GM18870 (cell line): ENCODE measurements at regions not wholly inside any gene's neighbourhood (a gene's known extent, or its start where the extent isn't known, plus 50 kb on each side); places are given as distances from the start of the nearest gene placed in this dataset.
A peak's percentile ranks its signal among the peaks of the same experiment; 100 is the strongest.
"Not testable (repeated sequence)": the region's sequence is repeated elsewhere in the genome, so short reads cannot be mapped to it uniquely, and the experiment has no call there.

Experiments used
- ATAC-seq: cut with Tn5 transposase; IDR thresholded peaks from one replicate; pipeline ENCODE4 v1.9.1; 2021; ENCODE audit warnings: moderate library complexity; ENCODE audit not compliant: unreplicated experiment

DNA sequence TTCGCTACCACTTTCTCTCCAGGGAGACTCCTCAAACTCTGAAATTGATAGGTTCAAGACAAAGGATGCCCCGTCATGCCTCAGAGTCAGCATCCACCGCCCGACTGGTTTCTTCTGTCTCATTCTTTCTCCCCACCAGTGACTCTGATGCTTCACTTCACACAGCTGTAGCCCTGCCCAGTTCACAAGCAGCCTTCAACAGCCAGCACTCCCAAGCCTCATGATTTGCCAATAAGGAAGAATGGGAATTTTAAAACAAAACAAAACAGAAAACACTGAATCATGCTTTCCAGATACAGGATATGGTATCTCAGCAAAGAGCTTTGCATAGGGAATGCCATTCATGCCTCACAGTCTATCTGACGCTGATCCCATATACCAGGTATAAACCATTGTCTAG is 371.2 kb upstream of the RORB start:
- no peak for ATAC-seq

DNA sequence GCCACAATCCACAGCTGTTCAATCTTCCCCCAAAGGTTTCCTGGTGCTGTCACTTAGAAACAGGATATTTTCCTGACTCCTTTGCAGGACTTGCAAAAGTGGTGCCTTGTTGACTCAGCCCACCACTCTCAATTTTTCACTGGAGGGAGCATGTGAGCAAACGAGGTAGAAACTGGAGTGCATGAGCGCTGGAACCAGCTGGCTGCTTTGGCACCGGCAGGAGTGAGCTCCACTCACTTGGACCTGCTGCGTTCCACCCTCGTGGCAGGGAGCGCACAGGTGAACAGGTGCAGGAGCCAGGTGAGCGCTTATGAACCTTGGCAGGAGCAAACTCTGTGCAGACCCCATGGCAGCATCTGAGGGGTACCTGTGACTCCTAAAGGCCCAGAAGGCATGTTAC is 364.1 kb upstream of the RORB start:
- ATAC-seq = no peak

DNA sequence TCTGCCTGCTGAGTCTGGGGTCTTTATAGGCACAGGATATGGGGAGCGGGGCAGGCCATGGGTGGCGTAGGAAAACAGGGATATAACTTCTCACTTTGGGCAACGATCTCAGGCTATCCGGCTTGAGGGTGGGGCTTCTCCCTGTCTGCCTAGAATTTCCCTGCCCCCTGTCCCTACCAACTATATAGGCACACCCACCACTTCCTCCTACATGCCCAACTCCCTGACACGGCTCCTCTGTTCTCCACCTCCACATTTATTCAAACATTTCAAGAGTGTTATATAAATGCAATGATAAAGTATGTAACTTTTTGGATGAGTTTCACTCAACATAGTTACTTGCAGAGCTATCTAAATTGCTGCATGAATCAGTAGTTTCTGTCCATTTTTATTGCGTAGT is 363.2 kb upstream of the RORB start:
- ATAC-seq = no peak

DNA sequence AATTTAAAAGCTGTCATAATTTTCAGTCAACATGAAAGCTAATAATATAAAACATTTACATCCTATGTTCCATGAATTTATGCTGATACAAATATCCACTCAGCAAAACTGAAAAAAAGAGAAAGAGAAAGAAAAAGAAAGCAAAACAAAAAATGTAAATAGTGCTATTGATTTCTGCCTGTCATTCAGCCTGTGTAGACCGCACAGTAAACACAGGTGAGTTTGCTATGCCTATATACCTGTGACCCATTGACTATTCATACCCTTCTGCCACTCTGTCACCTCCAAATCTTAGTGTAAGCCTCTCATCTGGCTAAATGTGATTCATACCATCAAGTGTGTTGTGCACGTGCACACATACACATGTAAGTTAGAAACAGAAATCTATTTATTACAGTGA is 359.0 kb upstream of the RORB start:
- no peak for ATAC-seq

DNA sequence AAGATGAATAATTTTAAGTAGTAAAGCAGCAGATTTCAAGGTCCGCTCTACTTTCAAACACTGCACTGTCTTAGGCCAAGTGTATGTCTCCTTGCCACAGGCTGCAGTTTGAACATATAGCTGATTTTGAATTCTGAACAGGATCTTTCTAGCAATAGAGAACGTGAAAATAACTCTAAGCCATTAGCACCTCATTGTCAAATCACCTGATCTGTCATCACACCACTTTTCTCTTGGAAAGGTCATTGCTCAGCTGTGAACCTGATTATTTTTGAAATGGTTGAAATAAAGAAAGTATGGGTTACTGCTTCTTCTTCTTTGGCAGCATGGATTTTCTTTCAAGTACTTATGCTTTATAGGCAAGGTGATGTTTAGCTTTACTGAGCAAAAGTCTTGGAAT is 357.0 kb upstream of the RORB start:
- no peak for ATAC-seq

DNA sequence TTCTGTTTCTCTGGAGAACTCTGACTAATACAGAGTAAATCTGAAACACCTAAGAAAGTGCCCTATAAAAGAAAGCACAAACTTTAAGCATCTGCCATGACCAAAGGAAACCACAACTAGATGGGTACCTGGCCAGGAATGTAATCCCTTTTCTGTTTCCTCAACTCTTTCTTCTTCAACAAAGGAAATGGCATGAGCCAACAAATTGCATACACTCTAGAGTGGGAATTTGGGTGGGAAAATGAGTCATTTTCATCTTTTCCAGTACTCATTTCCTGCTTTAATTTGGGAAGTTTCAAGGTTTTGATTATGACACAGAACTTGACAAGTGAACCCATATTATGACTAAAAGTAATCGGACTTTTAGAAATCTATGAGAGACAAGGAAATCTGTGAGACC is 349.2 kb upstream of the RORB start:
- no peak for ATAC-seq

DNA sequence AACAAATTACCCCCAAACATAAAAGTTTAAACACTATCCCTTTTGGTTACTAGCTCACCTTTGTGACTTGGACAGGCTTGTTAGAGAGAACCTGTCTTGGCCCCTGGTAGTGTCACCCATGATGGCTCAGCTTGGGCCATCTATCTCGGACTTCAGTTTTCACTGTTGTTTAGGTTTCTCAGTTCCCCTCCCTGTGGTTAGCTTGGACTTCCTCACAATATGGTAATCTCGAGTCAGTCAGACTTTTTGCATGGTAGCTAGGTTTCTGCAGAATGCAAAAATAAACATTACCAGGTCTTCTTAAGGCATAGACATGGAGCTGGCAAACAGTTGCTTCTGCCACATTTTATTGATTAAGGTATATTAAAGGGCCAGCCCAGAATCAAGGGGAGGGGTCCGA is 324.3 kb upstream of the RORB start:
- peak; percentile 100 for ATAC-seq

DNA sequence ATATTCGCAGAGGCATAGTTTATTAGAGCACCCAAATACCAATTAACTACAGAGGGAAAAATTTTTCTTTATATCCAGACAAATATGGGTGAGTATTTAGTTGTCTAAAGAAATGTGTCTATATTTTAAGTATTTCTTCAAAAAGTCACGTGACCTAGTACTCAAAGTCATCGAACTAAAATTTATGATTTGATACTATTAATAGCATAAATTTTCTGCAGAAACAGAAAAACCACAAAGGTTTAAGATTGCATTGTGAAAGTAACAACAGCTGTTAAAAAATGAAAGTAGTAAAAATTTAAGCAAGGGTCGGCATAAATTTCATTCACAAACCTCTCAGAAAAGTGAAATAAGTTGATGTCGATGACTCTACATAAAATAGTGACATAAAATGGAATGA is 323.9 kb upstream of the RORB start:
- peak; percentile 19 for ATAC-seq

DNA sequence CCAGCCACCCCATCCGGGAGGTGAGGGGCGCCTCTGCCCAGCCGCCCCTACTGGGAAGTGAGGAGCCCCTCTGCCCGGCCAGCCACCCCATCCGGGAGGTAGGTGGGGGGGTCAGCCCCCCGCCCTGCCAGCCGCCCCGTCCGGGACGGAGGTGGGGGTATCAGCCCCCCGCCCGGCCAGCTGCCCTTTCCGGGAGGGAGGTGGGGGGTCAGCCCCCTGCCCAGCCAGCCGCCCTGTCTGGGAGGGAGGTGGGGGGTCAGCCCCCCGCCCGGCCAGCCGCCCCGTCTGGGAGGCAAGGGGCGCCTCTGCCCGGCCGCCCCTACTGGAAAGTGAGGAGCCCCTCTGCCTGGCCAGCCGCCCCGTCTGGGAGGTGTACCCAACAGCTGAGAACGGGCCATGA is 299.4 kb upstream of the RORB start:
- not testable (repeated sequence) for ATAC-seq

DNA sequence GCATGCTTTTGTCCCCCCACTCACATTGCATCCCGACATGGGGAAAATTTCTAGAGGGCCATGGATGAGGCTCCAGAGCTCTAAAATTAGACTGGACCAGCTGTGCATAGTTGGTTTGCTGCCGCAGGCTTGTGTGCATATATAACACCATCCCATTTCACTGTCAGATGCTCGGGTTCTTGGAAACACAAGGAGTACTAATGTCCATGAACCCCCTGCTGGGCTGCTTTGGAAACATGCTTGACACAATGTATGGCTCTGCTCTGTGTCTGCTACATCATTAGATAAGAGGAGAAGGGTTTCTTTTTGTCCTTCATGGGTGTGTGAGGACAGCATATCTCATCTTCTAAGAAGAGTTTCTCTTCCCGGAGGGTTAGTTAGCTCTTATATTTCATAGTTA is 292.1 kb upstream of the RORB start:
- no peak for ATAC-seq

DNA sequence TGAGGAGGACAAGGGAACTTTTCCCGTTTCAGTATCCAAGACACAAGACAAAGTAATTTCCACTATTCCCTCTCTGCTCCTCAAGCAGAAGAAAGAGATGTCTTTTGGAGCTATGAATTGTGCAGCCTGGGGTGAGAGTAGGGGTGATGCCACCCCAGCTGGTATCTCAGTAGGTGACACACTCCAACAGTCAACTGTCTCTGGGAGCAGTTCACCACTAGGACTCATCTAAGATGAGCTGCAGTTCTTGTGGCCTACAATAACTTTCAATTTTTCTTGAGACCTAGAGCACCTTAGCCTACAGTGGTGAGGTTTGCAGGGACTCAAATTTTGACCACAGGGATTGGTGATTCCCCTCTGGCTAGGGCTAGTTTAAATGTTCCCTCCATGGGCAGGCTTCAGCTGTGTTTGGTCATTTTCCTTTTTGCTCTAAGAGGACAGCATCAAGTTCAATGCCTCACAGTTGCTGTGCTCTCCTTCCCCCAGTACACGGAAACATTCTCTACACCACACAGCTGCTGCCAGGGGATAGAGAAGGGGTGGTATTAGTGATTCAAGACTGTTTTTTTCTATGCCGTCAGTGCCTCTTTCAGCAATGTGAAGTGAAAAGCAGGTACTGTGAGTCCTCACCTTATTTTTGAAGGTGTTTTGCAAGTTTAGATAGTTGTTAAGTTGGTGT is 278.6 kb upstream of the RORB start:
- no peak for ATAC-seq

DNA sequence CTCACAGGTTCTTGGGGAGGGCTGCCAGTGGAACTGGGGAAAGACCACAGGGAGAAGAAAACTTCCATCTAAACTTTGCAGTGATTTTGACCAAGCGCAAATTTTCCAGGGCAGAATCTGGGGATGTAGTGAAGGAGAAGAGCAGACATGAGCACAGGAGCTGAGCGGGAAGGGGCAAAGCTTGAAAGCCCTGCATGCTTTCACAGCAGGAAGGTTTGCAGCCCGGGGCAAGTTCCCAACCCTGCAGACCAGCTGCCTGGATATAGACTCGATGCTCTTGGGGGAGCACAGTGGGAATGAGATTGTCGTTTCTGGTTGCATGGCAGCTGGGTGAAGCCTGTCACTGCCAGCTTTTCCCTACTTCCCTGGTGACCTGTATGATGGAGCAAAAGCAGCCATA is 276.8 kb upstream of the RORB start:
- no peak for ATAC-seq

DNA sequence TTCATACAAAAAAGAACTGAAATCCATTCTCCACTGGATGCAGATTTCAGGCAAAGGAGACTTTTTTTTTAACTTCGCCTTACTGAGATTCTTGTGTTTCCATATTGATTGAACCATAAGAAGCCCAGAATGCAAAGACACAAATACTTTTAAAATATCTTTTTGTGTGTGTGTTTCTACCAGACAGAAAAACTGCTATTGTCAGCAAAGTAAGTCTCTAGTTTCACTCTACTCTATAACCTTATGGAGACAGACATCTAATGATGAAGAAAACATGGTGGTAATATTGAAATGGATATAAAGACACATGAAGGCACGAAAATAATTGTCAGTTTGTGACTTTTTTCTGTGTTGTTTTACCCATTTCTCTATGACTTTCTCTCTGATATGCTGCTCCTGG is 260.3 kb upstream of the RORB start:
- ATAC-seq = no peak

DNA sequence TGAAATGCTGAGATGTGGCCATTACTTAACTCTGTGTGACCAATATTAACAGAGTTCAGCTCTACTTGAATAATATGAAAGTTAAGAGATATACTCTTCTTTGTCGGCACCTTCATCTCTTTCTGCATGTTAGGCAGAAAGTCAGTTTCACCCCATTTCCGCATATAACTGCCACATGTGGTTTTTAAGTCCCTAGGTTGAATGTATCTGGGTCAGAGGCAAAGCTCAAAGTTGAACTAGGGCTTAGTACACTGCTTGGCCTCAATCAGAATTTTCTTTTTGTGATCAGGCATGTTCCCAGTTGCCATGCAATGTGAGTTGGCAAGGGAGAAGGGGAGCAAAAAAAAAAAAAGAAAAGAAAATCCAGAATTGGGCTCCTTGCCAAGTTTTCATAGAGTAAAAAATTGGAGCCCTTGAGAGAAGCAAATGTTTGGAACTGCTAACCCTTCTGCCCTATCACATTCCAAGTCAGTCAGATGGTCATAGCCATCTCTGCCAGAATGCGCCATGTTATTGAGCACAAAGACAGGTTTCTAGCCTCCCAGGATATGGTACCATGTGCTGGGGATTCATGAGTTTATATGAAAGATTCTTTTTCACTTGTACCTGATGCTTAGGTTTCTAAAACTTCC is 251.2 kb upstream of the RORB start:
- no peak for ATAC-seq

DNA sequence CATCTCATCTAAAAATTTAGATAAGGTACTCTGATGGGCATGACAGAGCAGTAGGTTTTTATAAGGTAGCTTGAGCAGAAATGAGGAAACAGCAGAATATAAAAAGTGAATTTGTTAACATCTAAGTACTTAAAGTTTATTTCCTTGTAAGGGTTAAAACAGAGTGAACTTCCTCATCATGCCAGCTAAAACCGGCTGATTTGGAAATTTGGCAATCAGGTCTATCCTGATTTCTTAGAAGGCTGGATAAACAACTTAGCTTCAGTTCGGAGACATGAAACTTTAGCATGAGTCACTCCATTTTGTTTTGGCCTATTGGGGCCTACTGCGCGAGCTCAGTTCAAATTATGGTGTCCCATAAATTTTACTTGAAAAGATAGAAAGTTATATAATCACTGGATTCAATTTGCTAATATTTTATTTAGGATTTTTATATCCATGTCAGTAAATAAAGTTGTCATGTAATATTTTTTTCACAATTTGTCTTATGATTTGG is 241.6 kb upstream of the RORB start:
- no peak for ATAC-seq

DNA sequence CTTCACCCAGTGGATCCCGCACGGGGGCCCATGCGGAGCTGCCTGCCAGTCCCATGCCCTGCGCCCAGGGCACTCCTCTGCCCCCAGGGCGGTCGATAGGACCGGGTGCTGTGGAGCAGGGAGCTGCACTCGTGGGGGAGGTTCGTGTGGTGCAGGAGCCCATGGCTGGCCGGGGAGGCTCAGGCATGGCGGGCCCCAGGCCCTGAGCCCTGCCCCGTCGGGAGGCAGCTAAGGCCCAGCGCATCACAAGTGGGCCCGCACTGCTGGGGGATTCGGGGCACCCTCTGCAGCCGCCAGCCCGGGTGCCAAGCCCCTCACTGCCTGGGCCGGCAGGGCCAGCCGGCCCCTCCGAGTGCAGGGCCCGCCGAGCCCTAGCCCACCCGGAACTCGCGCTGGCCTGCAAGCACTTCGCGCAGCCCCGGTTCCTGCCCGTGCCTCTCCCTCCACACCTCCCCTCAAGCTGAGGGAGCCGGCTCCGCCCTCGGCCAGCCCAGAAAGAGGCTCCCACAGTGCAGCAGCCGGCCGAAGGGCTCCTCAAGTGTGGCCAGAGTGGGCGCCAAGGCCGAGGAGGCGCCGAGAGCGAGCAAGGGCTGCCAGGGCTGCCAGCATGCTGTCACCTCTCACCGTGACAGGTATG is 221.1 kb upstream of the RORB start:
- ATAC-seq = no peak

DNA sequence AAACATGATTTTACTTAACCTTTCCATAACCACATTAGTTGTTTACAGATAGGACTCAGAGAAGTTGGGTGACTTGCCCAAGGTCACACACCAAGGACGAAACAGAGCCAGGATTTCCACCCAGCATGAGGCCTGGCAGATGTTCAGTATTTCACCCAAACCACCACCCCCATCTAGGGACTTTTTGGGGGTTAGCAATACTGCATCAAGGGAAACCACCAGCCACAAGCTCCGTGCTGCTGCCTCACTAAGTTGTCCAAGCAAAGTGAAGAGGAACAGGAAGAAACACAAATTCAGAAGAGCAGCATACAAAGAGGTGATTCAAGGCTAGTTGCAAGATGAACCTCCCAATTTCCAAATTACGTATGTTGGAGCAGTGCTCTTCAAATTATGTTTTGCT is 219.6 kb upstream of the RORB start:
- peak; percentile 99 for ATAC-seq

DNA sequence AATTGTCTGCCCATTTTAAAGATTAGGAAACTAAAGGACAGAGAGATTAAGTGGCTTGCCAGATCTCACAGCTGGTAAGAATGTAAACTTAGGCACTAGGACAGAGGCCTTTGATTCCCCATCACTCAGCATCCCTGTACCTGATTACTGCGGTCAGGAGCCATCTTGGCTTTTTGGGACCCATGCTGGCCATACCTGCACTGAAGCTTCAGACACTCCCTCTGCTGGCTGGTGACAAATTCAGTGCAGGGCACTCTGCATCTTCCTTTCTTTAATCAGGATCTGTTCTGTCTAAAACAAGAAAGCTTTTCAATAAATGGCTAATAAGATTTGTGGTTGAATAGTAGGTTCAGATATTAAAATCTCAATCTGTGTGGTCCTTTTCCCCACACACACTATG is 215.5 kb upstream of the RORB start:
- no peak for ATAC-seq

DNA sequence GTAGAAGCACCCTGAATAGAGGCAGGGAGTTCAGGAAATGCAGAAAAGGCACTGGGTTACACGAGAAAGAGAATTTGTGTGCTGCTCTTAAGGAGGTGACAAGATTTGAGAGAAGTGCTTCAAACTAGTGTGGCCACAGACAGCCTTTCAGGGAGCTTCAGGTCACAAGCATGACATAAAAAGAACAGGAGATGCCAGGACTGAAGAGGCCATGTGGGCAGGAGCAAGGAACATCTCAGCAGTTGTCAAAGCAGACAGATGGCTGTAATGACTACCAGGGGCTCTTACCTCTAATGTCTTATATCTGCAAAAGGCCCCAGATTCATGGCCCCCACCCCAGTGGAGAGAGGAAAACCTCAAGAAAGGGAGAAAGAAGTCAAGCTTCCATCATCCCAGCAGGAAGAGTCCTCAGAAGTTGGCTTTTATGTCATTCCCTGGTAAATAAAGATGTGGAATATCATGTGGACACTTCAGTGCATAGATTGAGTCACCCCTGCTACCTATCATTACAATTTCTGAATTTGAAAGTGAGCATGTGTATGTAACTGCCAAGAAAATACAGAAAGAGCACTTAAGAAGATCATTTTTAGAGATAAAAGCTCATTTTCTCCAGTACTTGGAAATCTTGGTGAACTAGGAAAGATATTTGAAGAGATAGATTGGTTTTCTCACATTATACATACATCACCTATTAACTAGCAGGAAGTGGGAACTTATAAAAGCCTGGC is 214.4 kb upstream of the RORB start:
- no peak for ATAC-seq

DNA sequence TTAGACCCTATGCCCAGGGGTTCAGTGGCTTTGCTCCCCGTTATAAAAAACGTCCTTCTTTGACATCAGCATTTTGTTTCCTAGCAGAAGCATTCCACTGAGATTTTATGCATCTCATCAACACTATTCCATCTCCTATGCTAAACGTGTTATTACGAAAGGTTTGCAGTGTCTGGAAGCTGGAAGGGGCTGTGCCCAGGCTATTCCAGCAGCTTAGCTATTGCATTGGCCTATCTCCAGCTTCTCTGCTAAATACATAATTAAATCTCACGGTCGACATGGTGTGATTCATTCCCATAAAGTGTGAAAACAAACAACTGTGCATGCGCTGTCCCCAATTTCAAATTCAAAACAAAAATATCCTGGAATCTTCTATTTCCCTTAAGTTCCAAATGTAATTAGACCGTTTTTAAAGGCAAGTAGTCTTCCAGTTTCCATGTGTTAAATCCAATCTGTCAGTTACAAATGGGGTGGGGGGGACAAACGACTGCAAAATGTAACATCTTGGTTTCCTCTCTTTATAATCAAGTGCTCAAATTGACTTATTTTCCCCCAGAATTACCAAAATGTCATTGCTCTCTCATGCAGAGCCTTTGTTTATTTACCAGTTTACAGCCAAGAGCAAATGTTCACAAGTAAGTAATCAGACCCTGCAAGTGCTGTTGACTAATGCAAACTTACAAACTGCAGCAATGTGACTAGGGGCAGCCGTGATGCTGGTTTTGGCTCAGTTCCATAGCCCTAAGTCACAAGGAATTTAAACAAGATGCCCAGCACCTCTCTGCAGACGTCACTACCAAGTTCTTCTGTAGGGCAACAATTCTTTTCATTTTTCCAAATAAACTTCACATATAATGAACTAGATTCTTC is 212.3 kb upstream of the RORB start:
- ATAC-seq = no peak

DNA sequence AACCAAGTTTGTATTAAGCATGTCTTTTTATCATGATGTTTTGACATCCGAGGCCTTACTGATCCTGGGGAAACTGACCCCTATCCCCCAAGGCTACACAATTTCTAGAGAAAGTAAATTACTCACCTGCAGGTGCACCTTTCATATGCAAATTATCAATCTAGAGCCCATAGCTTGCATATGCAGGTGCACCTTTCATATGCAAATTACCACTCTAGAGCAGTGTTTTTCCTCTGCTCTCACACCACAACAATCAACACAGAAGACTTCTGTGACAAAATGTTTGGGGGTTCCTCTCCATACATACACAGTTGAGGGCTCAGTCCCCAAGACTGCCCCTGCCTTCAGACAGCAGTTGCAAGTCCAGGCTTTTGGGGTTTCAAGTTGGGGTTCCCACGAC is 203.7 kb upstream of the RORB start:
- no peak for ATAC-seq
